ENCODE measurements at regions not wholly inside any gene's neighbourhood (a gene's known extent, or its start where the extent isn't known, plus 50 kb on each side); places are given as distances from the start of the nearest gene placed in this dataset.

DNA sequence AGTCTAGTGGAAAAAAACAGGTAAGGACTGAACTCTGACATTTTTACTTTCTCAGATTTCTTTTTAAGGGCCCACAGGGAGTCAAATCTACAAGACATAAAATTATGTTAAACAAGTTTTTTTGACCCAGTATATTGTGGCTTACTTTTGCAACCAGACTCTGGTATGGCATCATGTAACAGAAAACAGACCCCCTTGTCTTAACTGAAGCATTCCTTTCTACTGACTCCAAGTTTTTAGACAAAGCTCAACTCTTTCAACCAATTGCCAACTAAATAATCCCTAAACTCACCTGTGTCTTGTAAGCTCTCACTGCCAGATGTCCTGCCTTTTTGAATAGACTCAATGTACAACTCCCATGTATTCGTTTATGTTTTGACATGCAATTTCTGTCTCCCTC, 64.3 kb downstream of the FASLG start:
- no peak for DNase-seq (ENCODE audit: low read depth, low spot score)
- H3K9me3 ChIP-seq (ENCODE audit: control insufficient read depth, insufficient read depth, low read length): peaks cover 8% of the 10 kb centered on the region; the same call in 1 of the 2 replicates
- H3K27ac ChIP-seq (ENCODE audit: low read depth, low read length): no peak overlapping the region
- ChIA-PET POLR2A (no interaction called here), CTCF (interaction anchor here (1.0 kb wide), 1 partner anchor 21 kb away, joined by 3 read pairs; no protein-coding TSS in a partner anchor)
- H3K27me3 ChIP-seq (ENCODE audit: control insufficient read depth, insufficient read depth, low read length): no peaks in the 10 kb centered on the region
- TF ChIP-seq, protein P1, sequence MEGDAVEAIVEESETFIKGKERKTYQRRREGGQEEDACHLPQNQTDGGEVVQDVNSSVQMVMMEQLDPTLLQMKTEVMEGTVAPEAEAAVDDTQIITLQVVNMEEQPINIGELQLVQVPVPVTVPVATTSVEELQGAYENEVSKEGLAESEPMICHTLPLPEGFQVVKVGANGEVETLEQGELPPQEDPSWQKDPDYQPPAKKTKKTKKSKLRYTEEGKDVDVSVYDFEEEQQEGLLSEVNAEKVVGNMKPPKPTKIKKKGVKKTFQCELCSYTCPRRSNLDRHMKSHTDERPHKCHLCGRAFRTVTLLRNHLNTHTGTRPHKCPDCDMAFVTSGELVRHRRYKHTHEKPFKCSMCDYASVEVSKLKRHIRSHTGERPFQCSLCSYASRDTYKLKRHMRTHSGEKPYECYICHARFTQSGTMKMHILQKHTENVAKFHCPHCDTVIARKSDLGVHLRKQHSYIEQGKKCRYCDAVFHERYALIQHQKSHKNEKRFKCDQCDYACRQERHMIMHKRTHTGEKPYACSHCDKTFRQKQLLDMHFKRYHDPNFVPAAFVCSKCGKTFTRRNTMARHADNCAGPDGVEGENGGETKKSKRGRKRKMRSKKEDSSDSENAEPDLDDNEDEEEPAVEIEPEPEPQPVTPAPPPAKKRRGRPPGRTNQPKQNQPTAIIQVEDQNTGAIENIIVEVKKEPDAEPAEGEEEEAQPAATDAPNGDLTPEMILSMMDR (IDR thresholded peaks at IDR 0.05; ENCODE audit: low read depth, low read length): no peak
- no peak overlapping the region for H3K4me3 ChIP-seq (ENCODE audit: low read depth, low read length)

- TF ChIP-seq, protein P1 (IDR thresholded peaks at IDR 0.05; ENCODE audit: low read depth, low read length): no peak
- POLR2A ChIA-PET: no interaction called here
- peaks cover 8% of the 10 kb centered on the region; the same call in 1 of the 2 replicates for H3K9me3 ChIP-seq (ENCODE audit: control insufficient read depth, insufficient read depth, low read length)
- no peak for DNase-seq (ENCODE audit: low read depth, low spot score)
- no peaks in the 10 kb centered on the region for H3K27me3 ChIP-seq (ENCODE audit: control insufficient read depth, insufficient read depth, low read length)
- no peak overlapping the region for H3K4me3 ChIP-seq (ENCODE audit: low read depth, low read length)
- CTCF ChIA-PET: interaction anchor here (1.0 to 1.2 kb wide), 2 partner anchors 20 to 114 kb away, joined by 3 to 5 read pairs; no protein-coding TSS in a partner anchor
- H3K27ac ChIP-seq (ENCODE audit: low read depth, low read length): no peak overlapping the region
These were observed 65.3 kb downstream of the FASLG start for GRCh38 chr1:172724232-172724631.

GRCh38 chr1:172724765-172725613, 66.1 kb downstream of the FASLG start:
- POLR2A ChIA-PET: no interaction called here
- Histone ChIP-seq H3K27me3 (ENCODE audit: control insufficient read depth, insufficient read depth, low read length) (no peaks in the 10 kb centered on the region), H3K9me3 (ENCODE audit: control insufficient read depth, insufficient read depth, low read length) (peaks cover 8% of the 10 kb centered on the region; the same call in 1 of the 2 replicates), H3K4me3 (ENCODE audit: low read depth, low read length) (no peak overlapping the region), H3K27ac (ENCODE audit: low read depth, low read length) (no peak overlapping the region)
- no peak for DNase-seq (ENCODE audit: low read depth, low spot score)
- CTCF ChIA-PET: interaction anchor here (1.0 to 1.2 kb wide), 2 partner anchors 17 to 115 kb away, joined by 4 to 5 read pairs; no protein-coding TSS in a partner anchor
- TF ChIP-seq, protein P1 (IDR thresholded peaks at IDR 0.05; ENCODE audit: low read depth, low read length): no peak

DNA sequence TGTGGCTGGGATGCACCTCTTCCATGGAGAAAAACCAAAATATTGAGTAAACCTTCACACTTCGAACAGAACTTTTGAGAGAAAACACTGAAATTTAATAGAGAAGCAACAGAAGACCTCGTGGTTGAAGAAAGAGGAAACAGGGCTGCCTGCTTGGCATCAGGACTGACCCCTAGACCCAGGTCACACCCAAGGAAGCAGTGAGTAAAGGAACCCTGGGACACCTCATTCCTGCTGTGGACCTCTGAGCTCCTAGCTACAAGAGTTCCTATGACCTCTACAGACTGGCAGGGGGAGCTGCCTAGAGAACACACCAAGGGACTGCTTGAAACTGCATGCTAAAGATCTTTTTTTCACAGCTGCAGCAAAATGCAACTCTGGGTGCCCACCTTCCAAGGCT, 67.8 kb downstream of the FASLG start:
- H3K27me3 ChIP-seq (ENCODE audit: control insufficient read depth, insufficient read depth, low read length): no peaks in the 10 kb centered on the region
- ChIA-PET POLR2A (no interaction called here), CTCF (interaction anchor here (0.8 to 3.6 kb wide), 5 partner anchors 9 to 283 kb away, joined by 3 to 16 read pairs (median 4); partner anchors contain the start of gene PIGC)
- H3K9me3 ChIP-seq (ENCODE audit: control insufficient read depth, insufficient read depth, low read length): peaks cover 8% of the 10 kb centered on the region; the same call in 1 of the 2 replicates
- no peak for DNase-seq (ENCODE audit: low read depth, low spot score)
- no peak overlapping the region for H3K27ac ChIP-seq (ENCODE audit: low read depth, low read length)
- no peak overlapping the region for H3K4me3 ChIP-seq (ENCODE audit: low read depth, low read length)
- TF ChIP-seq, protein P1 (IDR thresholded peaks at IDR 0.05; ENCODE audit: low read depth, low read length): no peak
